Osteocyte (in vitro differentiated cells): ENCODE measurements at regions not wholly inside any gene's neighbourhood (a gene's known extent, or its start where the extent isn't known, plus 50 kb on each side); places are given as distances from the start of the nearest gene placed in this dataset.

ENCODE experiments used
- DNase-seq: peaks from one replicate; pipeline ENCODE4 v3.0.0; 2021; ENCODE audit warnings: mixed read lengths; ENCODE audit not compliant: unreplicated experiment; ENCODE audit errors: extremely low spot score
- H3K27ac Mint-ChIP-seq: one replicate; pipeline ENCODE4 v1.8.0; 2021; ENCODE audit warnings: mild to moderate bottlenecking, mixed read lengths; ENCODE audit not compliant: unreplicated experiment
- H3K27me3 Mint-ChIP-seq: one replicate; pipeline ENCODE4 v1.8.0; 2021; ENCODE audit warnings: mixed read lengths; ENCODE audit not compliant: unreplicated experiment
- H3K36me3 Mint-ChIP-seq: one replicate; pipeline ENCODE4 v1.8.0; 2021; ENCODE audit warnings: mixed read lengths; ENCODE audit not compliant: unreplicated experiment
- H3K4me1 Mint-ChIP-seq: one replicate; pipeline ENCODE4 v1.8.0; 2021; ENCODE audit warnings: mixed read lengths; ENCODE audit not compliant: unreplicated experiment
- H3K4me3 Mint-ChIP-seq: one replicate; pipeline ENCODE4 v1.8.0; 2021; ENCODE audit warnings: mild to moderate bottlenecking, moderate library complexity, mixed read lengths; ENCODE audit not compliant: unreplicated experiment
- H3K9me3 Mint-ChIP-seq: one replicate; pipeline ENCODE4 v1.8.0; 2021; ENCODE audit warnings: mixed read lengths; ENCODE audit not compliant: unreplicated experiment
- TF ChIP-seq, protein P1 (sequence below): fragments of 200-600 bp; sonication (generic); IDR thresholded peaks from 2 replicates; pipeline ENCODE4 v1.5.0; 2021; ENCODE audit warnings: antibody characterized with exemption, mild to moderate bottlenecking, moderate library complexity

DNA sequence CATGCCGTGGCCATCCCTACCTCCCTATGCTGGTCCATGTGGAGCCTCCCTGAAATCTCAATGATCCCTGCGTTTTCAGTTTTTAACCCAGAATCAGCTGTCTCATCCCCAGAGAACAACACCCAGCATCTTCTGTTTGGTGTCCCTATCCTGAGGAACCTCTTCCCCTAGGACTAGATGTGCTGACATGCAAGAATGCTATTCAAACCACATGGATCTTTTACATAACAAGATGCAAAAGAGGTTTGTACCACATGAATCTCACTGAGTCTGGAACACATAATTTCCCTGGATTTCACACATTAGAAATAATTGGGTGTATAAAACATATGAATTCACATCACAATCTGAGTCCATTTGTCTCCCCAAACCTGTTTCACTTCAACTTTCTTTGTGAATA, 174.6 kb upstream of the NECTIN3 start:
- TF ChIP-seq, protein P1, sequence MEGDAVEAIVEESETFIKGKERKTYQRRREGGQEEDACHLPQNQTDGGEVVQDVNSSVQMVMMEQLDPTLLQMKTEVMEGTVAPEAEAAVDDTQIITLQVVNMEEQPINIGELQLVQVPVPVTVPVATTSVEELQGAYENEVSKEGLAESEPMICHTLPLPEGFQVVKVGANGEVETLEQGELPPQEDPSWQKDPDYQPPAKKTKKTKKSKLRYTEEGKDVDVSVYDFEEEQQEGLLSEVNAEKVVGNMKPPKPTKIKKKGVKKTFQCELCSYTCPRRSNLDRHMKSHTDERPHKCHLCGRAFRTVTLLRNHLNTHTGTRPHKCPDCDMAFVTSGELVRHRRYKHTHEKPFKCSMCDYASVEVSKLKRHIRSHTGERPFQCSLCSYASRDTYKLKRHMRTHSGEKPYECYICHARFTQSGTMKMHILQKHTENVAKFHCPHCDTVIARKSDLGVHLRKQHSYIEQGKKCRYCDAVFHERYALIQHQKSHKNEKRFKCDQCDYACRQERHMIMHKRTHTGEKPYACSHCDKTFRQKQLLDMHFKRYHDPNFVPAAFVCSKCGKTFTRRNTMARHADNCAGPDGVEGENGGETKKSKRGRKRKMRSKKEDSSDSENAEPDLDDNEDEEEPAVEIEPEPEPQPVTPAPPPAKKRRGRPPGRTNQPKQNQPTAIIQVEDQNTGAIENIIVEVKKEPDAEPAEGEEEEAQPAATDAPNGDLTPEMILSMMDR: no peak
- H3K9me3 Mint-ChIP-seq: peaks cover 10% of the 10 kb centered on the region
- H3K36me3 Mint-ChIP-seq: peaks cover 4% of the 10 kb centered on the region
- no peak for DNase-seq
- no peaks in the 10 kb centered on the region for H3K4me1 Mint-ChIP-seq
- H3K27ac Mint-ChIP-seq: no peak overlapping the region
- no peak overlapping the region for H3K4me3 Mint-ChIP-seq
- H3K27me3 Mint-ChIP-seq: no peaks in the 10 kb centered on the region

DNA sequence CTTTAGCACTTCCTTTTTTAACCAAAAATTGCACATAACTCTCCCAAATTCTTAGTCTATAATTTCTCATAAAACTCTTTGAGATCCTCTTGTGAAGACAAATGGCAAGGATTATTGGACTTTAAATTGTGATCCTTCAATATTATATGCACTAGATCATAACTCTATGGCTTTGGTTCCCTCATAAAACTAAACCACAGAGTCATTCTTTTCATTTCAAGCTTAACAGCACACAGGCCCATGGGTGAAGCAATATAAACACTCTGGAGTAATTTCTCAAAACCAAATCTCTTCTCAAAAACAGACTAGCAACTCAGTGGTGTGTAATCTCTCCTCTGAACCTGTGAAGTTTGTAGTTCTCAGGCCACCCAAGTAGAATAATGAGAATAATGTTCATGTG, 171.0 kb upstream of the NECTIN3 start:
- H3K4me1 Mint-ChIP-seq: no peaks in the 10 kb centered on the region
- H3K27ac Mint-ChIP-seq: no peak overlapping the region
- DNase-seq: no peak
- no peaks in the 10 kb centered on the region for H3K36me3 Mint-ChIP-seq
- peaks cover 5% of the 10 kb centered on the region for H3K9me3 Mint-ChIP-seq
- no peaks in the 10 kb centered on the region for H3K27me3 Mint-ChIP-seq
- H3K4me3 Mint-ChIP-seq: no peak overlapping the region
- TF ChIP-seq, protein P1: no peak

DNA sequence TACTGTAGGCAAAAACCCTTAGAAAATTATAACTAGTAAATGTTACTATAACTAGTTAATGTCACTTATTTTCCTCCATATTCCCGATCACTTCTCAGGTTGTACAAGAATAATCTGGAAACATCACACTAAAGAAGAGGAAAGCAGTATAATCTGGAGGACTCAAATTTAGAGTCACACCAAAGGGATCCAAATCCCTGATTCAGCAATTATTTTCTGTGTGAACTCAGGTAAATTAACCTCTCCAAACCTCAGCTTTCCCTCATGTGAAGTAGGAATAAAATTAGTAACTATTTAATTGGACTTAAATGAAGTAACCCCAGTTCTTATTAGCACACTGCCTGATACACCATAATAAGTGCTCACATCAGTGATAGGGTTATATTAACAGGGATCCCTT, 170.1 kb upstream of the NECTIN3 start:
- H3K36me3 Mint-ChIP-seq: no peaks in the 10 kb centered on the region
- peaks cover 5% of the 10 kb centered on the region for H3K9me3 Mint-ChIP-seq
- H3K4me1 Mint-ChIP-seq: no peaks in the 10 kb centered on the region
- no peaks in the 10 kb centered on the region for H3K27me3 Mint-ChIP-seq
- TF ChIP-seq, protein P1: no peak
- H3K27ac Mint-ChIP-seq: no peak overlapping the region
- no peak for DNase-seq
- H3K4me3 Mint-ChIP-seq: no peak overlapping the region

DNA sequence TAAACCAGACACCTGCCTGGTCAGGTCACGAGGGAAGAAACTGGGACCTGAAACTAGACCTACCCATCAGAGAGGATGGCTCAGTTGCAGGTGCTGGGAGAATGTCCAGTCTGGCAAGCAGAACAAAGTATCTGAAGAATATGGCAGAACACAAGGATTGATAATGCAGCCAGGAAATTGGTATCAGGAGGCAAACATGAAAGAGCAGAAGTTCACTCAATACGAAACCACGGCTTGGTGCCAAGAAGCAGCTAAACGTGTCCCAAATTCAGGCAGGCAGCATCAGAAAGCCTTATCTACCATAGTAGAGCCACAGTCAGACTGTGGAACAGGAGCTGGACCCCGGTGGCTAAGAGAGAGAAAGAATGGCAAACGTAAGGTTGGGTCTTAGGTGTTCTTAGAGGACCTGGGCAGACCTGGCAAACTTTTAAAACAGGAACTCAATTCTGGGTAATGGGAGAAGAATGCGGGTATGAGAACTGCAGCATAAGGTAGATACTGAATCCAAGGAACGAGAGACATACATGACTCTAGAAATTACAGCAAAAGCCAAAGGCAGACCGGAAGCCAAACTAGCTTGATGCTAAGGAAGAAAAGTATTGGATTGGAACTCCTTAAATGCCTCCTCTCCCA, 169.0 kb upstream of the NECTIN3 start:
- no peak for DNase-seq
- no peaks in the 10 kb centered on the region for H3K4me1 Mint-ChIP-seq
- no peaks in the 10 kb centered on the region for H3K36me3 Mint-ChIP-seq
- peaks cover 4% of the 10 kb centered on the region for H3K9me3 Mint-ChIP-seq
- no peak overlapping the region for H3K27ac Mint-ChIP-seq
- H3K27me3 Mint-ChIP-seq: no peaks in the 10 kb centered on the region
- TF ChIP-seq, protein P1: no peak
- H3K4me3 Mint-ChIP-seq: no peak overlapping the region

DNA sequence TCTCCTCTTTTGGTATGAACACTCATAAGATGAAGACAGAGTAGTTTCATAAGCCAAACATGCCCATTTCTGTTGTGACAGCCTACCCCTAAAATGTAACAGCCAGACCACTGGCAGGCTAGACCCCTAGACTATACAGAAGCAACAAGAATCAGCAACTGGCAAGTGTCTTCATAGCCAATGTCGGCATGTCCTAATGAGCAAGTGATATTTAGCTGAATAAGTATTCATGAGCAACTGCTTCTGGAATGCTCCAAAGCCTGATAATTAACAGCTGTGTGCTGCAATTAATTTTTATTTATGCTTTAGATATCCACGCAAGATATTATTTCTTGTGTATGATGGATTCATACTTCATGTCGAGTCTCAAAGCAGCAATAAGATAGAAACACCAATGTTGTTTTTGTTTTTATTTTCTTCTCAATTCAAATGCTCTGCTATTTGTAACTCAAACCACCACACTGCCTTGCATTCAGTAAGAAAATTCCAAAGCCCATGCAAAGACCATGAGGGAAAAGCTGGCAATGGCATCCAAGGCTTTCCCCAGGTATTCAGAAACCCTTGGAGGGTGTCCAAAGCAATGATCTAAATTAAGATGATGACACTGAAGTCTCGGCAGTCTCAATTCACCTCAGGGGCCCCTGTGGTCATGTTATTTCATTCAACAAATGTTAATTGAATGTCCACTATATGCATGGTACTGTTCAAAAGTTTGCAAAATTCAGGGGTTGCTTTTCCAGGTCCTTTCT, 167.7 kb upstream of the NECTIN3 start:
- peaks cover 3% of the 10 kb centered on the region for H3K4me1 Mint-ChIP-seq
- no peaks in the 10 kb centered on the region for H3K27me3 Mint-ChIP-seq
- H3K4me3 Mint-ChIP-seq: no peak overlapping the region
- no peak for DNase-seq
- no peaks in the 10 kb centered on the region for H3K36me3 Mint-ChIP-seq
- no peaks in the 10 kb centered on the region for H3K9me3 Mint-ChIP-seq
- no peak overlapping the region for H3K27ac Mint-ChIP-seq
- TF ChIP-seq, protein P1: no peak
